RPMI7951 (cell line): ENCODE measurements at regions not wholly inside any gene's neighbourhood (a gene's known extent, or its start where the extent isn't known, plus 50 kb on each side); places are given as distances from the start of the nearest gene placed in this dataset.

Experiments
- DNase-seq: peaks from one replicate; pipeline ENCODE4 v3.0.0-alpha.2; 2012; ENCODE audit warnings: low read depth

DNA sequence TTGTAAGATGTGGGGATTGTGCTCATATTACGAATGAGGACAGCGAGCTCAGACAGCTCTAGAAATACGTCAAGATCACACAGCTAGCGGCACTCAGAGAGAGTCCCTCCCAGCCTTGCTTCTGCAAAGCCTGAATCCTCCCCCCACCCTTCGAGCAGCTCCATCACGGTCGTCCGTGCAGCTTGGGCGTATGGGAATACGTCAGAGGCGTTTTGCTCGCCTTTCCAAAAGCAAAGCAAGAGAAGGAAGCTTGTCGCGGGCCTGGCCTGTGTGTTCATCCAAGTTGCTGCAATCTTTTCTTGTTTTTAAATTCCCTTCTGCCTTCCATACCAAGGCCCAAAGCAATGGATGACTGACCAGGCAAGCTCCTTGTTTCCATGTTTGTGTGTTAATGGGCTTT, 125.5 kb upstream of the IRF2BP2 start:
- no peak for DNase-seq

DNA sequence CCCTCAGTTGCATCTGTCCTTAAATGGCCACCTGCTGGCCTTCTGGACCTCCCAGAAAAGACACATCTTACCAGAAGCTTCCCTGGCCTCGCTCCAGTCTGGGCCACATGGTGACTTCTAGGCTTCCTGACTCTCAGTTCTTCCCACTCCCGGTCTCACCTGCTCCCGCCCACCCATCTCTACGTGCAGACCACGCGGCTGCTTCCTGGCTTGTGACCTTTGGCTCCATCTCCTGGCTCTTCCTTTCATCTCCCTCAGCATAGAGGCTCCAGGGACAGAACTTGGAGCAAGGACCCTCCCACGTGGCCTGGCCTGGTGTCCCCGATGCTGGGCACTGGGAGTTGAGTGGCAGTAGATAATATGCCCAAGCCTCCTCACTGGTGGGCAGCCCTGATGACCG, 124.9 kb upstream of the IRF2BP2 start:
- DNase-seq = no peak

DNA sequence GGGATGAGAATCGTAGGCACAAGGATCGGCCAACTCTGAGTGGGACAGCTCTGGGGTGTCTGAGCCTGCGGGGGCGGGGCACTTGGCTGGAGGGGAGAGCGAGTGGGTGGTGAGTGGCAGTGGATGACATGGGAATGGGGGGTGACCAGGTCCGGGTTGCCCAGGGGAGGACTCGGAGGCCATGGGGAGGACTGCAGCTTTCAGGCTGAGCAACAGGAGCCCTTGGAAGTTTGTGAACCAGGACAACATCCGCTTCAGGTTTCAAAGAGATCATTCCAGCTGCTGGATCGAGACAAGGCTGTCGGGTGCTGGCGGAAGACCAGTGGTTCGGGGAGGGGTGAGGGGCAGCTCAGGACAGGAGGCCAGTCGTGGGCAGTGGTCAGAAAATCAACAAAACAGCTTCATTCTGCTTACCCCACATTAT, 124.4 kb upstream of the IRF2BP2 start:
- no peak for DNase-seq

DNA sequence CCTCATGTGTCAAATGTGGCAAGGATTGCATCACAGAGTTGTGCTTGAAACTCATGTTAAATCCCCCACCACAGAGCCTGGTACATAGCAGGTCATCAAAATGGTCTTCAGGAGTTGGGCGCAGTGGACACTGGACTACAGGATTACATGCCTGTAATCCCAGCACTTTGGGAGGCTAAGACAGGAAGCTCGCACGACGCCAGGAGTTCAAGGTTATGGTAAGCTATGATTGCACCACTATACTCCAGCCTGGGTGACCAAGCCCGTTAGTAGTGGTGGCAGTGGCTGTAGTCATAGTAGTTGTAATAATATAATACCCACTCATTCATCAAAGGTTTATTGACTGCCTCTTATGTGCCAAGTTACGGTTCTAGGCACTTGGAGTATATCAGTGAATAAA, 123.4 kb upstream of the IRF2BP2 start:
- DNase-seq = no peak

DNA sequence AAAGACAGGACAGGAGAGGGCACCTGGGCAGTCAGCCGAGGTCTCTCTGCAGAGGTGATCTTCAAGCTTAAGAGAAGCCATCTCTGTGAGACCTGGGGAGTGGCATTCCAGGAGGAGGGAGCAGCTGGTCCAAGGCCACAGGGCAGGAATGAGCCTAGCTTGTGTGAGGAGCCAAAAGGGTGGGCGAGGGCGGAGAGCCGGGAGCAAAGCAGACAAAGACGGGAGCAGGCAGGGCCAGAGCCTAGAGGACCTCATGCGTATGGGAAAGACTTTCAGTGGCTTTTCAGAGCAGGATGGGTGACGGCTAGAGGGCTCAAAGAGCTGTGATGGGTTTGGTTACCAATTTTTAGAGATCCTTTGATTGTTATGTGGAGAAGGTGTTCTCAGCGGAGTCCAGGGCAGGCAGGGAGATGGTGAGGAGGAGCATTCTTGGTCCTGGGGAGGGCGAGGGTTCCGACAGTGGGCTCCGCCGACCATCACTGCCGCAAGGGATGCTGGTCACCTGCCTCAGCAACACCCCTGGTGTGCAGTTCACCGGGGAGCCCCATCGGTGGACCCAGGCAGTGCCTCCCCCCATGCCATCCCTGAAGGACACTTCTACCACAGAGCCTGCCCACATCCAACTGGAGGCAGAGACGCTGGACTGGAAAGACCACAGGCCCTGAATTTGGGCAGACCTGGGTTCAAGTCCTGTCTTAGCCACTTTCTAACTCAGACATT, 122.9 kb upstream of the IRF2BP2 start:
- no peak for DNase-seq

DNA sequence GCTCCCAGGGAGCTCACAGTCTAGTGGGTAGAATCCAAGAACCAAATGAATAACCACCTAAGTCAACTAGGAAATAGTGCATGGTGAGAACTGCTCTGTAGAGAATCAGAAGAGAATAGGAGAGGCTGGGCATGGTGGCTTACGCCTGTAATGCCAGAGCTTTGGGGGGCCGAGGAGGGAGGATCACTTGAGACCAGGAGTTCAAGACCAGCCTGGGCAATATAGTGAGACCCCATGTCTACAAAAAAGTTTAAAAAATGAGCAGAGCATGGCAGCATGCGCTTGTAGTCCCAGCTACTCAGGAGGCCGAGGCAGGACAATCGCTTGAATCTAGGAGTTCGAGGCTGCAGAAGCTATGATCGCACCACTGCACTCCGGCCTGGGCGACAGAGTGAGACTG, 122.3 kb upstream of the IRF2BP2 start:
- DNase-seq = no peak

DNA sequence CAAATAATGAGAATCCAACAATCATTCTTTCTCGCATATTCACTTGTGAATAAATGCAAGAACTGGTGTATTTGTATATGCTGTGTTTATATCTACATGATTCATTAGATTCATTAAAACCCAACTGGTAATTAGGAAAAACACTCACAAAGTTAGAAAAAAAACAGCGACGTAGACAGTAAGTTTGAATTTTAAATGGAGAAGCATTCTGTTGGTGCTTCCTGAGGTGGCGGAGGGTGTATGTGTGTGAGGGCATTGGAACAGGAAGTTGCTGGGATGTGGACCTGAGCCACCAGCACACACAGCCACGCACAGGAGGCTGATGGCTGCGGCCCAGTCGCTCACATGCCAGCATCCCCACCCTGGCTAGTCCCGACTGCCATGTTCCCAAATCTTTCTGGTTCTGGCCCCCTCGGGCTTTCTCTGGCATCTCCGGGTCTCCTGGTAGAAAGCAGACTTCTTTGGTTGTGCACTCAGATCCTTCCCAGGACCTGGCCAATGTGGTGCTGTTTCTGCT, 121.6 kb upstream of the IRF2BP2 start:
- no peak for DNase-seq

DNA sequence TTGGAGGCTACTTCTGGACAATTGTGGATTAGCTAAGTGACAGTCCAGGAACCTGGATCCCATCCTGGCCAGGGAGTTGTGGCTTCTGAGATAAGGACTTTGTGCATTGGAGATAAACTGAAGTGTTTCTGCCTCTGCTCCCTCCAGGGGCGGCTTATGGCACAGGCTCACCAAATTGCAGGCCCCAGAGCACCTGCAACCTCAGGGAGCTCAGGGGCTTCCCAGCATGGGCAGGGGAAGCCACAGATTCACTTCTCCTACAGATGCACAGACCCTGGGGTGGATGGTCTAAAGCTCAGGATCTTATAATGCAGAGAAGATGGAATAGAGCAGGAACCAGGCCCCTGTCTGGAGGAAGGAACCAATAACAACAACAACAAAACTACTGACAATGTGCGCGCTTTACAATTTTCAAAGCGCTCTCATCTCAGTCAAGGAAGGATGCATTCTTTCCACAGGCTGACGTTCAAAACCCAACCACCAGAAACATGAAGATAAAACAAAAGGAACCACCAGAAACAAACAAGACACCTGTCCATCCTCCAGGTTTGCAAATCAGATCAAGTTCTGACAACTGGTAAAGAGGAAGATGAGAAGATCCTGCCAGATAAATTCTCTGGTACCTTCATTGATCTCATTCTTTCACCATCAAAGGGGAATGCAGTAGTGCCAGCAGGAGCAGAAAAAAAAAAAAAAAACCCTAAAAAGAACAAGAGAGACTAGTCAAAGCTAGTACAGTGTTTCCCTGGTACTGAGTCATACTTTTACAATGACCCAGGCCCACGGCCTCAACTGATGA, 121.0 kb upstream of the IRF2BP2 start:
- peak; percentile 75 for DNase-seq

DNA sequence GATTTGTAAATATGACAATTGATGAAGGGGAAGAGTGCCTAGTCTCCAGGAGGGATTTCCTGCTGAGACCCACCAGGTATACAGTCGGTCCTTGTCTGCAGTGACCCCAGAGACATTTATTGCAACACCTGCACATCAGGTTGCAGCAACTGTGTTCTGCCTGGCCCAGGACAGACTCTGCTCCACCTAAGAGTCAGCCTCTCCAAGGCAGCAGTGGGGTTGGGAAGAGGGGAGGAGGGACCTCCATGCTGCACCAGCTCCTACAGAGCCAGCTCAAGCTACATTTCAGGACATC, 120.4 kb upstream of the IRF2BP2 start:
- DNase-seq = no peak

DNA sequence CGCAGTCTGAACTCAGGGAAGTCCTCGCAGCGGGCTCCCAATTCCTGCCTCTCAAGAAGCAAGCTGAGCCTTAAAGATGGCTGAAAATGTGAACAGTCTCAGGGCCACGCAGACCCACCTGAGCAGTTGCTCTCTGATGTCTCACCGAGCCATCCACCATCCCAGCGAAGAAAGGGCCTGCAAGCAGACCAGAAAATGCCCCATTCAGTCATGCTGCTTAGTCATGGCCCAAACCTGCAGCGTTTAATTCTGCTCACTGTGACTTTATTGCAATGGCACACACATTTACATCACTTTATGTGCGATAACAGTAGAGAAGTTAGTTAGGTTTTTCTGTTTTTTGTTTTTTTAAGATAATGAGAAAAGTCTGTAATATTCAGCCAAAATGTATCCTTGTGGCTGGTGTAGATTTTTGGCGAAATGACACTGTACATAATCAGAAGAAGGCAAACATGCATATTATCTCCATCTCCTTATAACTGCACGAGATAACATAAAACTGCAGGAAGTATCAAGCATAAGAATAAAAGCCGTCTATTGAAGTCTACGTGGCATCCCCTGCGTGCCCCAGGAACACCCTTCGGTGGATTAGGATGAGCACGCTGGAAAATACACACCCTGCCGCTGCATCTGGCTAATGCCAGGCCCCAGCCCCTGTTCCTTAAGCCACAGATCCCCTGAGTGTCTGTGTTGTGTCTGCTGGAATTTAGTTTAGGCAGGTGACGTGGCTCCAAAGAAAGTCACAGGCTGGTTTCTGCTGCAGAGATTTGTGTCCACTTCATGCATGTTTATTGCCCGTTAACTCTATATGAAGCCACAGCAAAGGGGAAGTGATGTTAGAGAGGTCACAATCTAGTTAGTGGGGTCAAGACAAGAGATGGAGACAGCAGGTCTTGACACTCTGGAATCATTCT, 119.8 kb upstream of the IRF2BP2 start:
- no peak for DNase-seq

DNA sequence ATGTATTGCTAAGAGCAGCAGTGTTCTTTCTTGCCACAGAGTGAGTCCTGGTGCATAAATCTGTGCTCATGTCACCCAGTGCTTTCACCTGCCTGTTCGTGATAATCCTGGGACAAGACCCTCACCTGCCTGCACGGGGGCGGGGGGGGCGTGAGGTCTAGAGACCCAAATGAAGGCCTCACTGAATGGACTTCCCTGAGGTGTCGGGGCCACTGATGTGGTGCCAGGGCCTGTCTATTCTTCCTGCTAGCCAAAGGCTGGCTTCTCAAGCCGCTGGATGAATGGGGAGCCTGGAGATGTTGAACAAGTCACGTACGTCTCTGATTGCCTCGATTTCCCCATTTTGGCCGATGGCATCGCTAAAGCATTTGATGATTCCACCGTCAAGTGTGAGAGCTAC, 118.8 kb upstream of the IRF2BP2 start:
- no peak for DNase-seq

DNA sequence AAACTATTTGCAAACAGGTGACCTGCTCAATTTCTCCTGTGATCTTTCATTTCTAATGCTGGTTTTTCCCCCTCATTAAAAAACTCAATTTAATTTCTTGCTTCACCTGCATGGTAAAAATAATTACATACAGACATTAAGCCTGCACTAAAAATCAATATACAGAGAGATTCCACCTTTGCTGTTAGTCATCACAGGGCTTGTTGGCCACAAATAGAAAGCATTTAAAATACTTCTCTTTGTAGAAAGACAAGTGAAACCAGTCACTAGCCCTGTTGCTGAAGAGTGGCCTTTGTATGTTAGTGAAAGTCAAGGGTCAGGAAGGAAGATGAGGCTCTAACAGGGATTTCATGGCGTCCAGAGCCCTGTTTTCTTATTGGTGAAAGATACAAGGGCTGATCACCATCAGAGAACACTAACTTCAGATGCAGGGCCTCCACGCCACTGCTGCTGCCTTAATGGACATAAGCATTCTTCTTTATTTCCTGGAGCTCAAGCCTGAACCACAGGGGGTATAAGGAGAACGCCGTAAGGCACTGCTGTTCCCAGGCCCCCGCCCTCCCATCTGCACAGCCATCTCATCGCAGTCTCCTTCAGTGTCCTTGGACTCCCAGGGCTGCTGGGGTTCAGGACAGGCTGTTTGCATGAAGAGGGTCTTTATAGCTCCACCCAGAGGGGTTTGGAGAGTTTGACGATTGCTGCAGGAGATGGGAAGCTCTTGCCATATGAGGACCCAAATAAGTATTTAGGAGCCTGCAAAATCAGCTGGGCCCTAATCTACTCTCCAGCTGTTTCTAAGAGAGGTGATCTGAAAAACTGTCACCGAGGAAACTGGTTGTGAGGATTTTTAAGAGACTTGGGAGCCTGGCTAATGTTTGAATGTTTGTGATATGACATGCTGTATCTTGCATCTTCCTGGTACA, 117.3 kb upstream of the IRF2BP2 start:
- no peak for DNase-seq

DNA sequence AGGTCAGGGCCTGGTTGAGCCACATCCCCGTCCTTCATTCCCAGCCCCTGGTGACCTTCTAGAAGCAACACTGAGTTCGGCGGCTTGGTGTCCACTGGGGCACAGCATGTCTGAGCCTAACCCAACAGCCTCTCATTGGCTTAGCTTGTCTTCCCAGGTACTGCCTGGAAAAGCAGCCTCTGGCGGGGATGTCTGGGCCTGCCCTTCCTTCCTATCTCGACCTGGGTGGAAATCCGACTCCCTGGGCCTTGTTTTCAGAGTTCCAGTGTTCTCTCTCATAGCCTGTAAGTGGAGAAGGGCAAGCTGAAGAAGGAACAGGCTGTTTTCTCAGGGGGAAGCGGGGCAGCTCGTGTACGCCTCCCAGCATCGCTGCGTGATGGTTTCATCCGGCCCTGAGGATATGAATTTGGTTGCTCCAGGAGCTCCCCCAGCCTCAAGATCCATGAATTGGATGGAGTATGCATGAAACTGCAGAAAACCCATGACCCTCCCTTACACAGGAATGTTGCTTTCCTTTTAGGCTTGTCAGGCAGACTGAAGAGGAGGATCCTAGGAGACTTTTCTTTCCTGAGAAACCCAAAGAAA, 116.5 kb upstream of the IRF2BP2 start:
- no peak for DNase-seq

DNA sequence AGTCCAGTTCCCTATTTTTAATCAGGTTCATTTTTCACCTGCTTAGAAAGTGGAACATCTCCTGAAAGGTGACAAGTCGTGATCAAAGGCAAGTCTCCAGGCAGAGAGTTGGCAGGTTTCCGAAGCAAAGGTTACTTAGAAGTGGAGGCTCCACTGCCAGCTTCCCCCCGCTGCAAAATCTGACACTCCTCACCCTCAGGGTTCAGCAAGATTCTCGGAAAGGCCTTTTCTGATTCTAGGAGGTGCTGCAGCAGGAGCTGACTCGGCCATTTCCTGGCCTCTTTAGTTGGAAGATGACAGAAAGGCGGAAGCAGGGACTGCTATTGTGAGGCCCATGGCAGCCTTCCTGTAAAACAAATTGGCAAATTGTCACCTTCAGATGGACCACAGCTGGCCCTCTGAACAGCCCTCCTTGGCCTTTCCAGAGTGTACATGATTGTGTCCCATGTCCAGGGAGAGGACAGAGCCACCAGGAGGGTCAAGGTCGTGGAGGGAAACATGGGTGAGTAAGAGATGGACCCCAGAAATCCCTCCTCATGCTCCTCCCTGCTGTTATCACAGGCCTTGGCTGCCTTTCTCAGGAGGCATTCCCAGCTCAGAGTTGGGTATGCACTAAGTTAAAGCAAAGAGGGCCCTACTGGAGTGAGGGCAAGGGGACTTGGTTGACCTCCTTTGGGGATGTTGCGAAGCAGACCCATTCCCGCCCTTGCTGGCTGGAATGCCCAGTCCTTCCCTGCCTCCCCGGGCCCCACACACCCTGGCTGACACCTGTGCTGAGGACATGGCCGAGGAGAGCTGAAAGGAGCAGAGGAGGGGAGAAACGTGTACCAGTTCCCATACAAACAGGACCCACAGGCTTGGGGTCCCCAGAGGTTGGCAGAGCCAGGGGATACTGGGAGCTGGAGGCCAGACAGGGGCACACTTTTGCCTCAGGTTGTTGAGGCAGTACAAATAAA, 115.5 kb upstream of the IRF2BP2 start:
- DNase-seq = peak; percentile 28

DNA sequence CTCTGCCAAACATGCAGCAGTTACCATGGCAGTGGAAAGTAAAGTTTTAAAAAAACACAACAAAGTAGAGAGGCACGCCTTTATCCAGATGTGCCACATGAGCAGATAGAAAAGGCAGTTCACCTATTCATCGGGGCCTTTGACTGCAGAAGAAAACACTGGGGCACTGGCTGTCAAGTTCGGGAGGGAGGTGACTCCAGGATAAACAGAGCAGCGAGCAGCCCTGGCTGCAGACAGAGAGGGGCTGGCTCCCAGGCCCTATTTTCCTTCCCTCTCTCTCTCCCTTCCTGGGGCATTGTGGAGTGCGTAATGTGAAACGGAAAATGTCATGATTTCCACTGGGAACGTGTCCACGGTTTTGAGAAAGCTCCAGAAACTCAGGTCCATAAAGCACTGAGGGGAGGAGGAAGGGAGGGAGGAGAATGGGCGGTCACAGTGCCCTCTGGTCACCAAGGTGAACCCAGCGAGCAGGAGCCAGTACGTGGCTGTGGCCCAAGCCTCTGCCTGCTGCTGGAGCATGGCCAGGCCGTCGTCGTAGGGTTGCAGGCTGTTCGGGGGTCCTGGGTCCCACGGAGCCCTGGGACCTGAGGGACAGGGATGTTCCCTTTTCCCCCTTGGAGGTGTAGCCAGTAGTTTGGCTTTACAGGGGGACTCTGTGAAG, 114.7 kb upstream of the IRF2BP2 start:
- DNase-seq = no peak

DNA sequence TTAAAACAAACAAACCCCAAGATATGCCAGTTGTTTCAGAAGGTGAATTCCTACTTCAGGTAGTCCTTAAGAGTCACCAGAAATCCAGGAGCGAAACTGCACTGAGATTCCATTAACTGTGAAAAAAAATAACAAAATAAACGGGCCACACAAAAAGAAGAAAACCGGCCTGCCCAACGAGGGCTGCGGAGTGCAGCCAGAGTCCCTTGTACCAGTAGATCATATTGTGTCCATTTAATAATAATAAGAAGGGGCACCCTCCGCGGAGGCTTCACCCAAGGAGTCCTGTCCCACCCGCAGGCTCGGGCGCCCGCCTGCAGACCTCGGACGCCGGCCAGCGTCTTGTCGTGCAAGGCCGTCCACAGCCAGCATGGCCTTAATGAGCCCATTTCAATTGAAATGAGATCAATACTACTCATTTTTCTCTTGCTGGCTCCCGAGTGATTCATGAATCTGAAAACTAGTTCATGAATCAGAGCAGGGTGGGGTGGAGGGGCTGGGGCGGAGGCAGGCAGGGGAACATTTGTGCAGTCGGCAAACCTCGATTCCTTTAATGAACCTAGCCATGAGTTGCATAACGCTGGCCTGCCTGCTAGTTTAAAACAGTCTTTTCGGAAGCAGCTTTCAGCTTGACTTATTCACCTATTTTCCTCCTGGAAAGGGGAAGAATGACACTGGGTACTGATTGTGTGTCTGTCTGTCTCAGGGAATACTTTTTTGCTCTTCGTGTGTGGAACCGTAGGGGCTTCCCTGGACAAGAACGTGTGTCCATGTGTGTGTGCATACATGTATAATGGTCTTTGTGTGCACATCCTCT, 113.1 kb upstream of the IRF2BP2 start:
- DNase-seq = peak; percentile 88

DNA sequence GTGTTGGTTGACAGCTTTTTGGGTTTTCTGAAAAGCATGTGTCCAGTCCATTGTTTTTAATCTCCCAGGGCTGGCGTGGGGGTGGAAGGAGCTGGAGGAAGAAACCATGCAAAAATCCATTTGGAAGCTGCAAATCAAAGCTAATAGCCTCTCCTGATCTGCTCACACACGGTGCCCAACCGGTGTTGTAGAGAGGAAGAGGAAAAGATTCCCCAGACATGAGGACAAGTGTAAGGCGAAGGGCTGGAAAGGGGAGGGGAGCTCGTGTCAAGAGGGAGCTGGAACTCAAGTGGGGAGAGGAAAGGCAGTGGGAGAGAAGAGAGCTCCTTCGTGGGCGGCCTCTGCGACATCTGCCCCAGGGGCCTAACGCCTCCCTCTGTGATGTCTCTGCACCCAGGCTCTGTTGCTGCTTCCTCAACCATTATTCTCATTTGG, 112.3 kb upstream of the IRF2BP2 start:
- peak; percentile 53 for DNase-seq
